PC-3 (cell line): ENCODE measurements at regions not wholly inside any gene's neighbourhood (a gene's known extent, or its start where the extent isn't known, plus 50 kb on each side); places are given as distances from the start of the nearest gene placed in this dataset.

Experiments
- CTCF ChIP-seq: fragments of 300-600 bp; sonication (generic); conservative IDR thresholded peaks from 2 replicates; pipeline ENCODE4 v1.5.1; 2017; ENCODE audit warnings: antibody characterized with exemption, low read depth, mild to moderate bottlenecking, low read length
- EZH2 ChIP-seq: fragments of 300-600 bp; sonication (generic); IDR thresholded peaks from one replicate; pipeline ENCODE4 v1.6.1; 2017; ENCODE audit warnings: antibody characterized with exemption, mild to moderate bottlenecking, low read length; ENCODE audit not compliant: unreplicated experiment
- EZH2phosphoT487 ChIP-seq: fragments of 300-600 bp; sonication (generic); IDR thresholded peaks from 2 replicates; pipeline ENCODE4 v1.6.1; 2018; ENCODE audit warnings: mild to moderate bottlenecking, antibody characterized with exemption, low read length, borderline replicate concordance

GRCh38 chr2:236909802-236910201 is 175.9 kb upstream of the COPS8 start:
- TF ChIP-seq CTCF (no peak), EZH2 (no peak), EZH2phosphoT487 (no peak)
